ENCODE measurements at regions not wholly inside any gene's neighbourhood (a gene's known extent, or its start where the extent isn't known, plus 50 kb on each side); places are given as distances from the start of the nearest gene placed in this dataset.

DNA sequence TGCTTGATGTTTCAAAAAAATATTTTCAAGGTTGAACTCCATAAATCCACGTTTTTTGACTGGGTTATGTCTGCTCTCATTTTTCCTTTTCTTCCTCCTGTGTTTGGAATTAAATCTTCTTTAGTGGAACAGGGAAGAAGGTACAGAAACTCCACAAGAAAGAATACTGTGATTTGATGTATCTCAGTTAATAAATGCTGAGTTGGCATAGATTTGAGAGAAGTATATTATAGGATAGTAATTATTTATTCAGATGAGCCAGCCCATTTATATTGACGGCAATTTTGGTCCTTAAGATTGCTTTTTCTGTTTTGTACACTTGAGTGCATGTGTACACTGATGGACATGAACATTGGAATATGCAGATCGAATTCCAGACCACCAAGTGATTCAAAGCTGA lies 481.4 kb downstream of the PSAT1 start:
- TF ChIP-seq, protein P1, sequence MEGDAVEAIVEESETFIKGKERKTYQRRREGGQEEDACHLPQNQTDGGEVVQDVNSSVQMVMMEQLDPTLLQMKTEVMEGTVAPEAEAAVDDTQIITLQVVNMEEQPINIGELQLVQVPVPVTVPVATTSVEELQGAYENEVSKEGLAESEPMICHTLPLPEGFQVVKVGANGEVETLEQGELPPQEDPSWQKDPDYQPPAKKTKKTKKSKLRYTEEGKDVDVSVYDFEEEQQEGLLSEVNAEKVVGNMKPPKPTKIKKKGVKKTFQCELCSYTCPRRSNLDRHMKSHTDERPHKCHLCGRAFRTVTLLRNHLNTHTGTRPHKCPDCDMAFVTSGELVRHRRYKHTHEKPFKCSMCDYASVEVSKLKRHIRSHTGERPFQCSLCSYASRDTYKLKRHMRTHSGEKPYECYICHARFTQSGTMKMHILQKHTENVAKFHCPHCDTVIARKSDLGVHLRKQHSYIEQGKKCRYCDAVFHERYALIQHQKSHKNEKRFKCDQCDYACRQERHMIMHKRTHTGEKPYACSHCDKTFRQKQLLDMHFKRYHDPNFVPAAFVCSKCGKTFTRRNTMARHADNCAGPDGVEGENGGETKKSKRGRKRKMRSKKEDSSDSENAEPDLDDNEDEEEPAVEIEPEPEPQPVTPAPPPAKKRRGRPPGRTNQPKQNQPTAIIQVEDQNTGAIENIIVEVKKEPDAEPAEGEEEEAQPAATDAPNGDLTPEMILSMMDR (conservative IDR thresholded peaks at IDR 0.05; ENCODE audit: low read length) = no peak
- no peak for TF ChIP-seq EZH2phosphoT487 (IDR thresholded peaks at IDR 0.05; ENCODE audit: borderline replicate concordance)
